Sigmoid colon (tissue), 6 donors: ENCODE measurements at regions not wholly inside any gene's neighbourhood (a gene's known extent, or its start where the extent isn't known, plus 50 kb on each side); places are given as distances from the start of the nearest gene placed in this dataset.

Source experiments
- DNase-seq: peaks from one replicate; pipeline ENCODE4 v3.0.0-alpha.2; 2019
- H3K27ac ChIP-seq, 4 donors: fragments of 200-600 bp; sonication (generic); one replicate each; pipeline ENCODE4 v1.5.1; 2016 to 2019; ENCODE audit warnings: mild to moderate bottlenecking in 1 of 4
- H3K27me3 ChIP-seq, 3 donors: fragments of 200-600 bp; sonication (generic); one replicate each; pipeline ENCODE4 v1.5.1; 2019; ENCODE audit warnings: mild to moderate bottlenecking in 1 of 3
- H3K36me3 ChIP-seq, 4 donors: fragments of 200-600 bp; sonication (generic); one replicate each; pipeline ENCODE4 v1.5.1; 2016 to 2019
- H3K4me1 ChIP-seq, 4 donors: fragments of 200-600 bp; sonication (generic); one replicate each; pipeline ENCODE4 v1.5.1; 2017 to 2019
- H3K4me3 ChIP-seq, 4 donors: fragments of 200-600 bp; sonication (generic); one replicate each; pipeline ENCODE4 v1.5.1; 2017 to 2019; ENCODE audit warnings: mild to moderate bottlenecking in 2 of 4, moderate library complexity in 1 of 4
- H3K9me3 ChIP-seq, 4 donors: fragments of 200-600 bp in 3 of 4; sonication (generic) in 3 of 4; one replicate each; pipeline versions ENCODE4 v1.5.1 to v1.6.1; 2013 to 2019
- EP300 ChIP-seq, 4 donors: sonication (generic); formaldehyde crosslinking; IDR thresholded peaks; one replicate each; pipeline ENCODE4 v1.6.1; 2017; ENCODE audit warnings: antibody characterized with exemption in 4 of 4
- POLR2A ChIP-seq, 2 donors: fragments of 450-650 bp; IDR thresholded peaks; one replicate each; pipeline ENCODE4 v1.6.1; 2016; ENCODE audit warnings: antibody characterized with exemption in 2 of 2, mild to moderate bottlenecking in 2 of 2, moderate library complexity in 2 of 2
- POLR2AphosphoS5 ChIP-seq, 4 donors: sonication (generic); formaldehyde crosslinking; IDR thresholded peaks; one replicate each; pipeline ENCODE4 v1.6.1; 2017; ENCODE audit warnings: antibody characterized with exemption in 4 of 4
- WGBS, 2 donors: extraction: QIAGEN DNeasy Blood & Tissue Kit; methylation state at CpG; one replicate each; pipeline ENCODE4 v1.1.7; 2013; 5-methylcytosine and 5-hydroxymethylcytosine counted together
- intact Hi-C: fragments of 100-400 bp; cut with DNase I; formaldehyde crosslinking; loops from one replicate; pipeline ENCODE4 v1.15.1; 2023
- TF ChIP-seq, protein P1 (sequence below), 4 experiments: fragments of 450-650 bp in 3 of 4; fragments of 200-600 bp in 1 of 4; IDR thresholded peaks; one replicate each; pipeline ENCODE4 v1.5.1; 2016 to 2019; ENCODE audit warnings: antibody characterized with exemption in 4 of 4, mild to moderate bottlenecking in 3 of 4, moderate library complexity in 2 of 4
- donor health status: healthy with polysubstance abuse.
- donor health status: healthy.

GRCh38 chr10:62527019-62527827 is 153.1 kb downstream of the ZNF365 start:
- no peaks in the 10 kb centered on the region for H3K9me3 ChIP-seq
- 63 to 73% methylated on average over 6 of the region's 6 CpGs for WGBS, 2 donors
- no peaks in the 10 kb centered on the region for H3K4me1 ChIP-seq
- no peak for DNase-seq
- intact Hi-C loops, result no loop called here
- no peaks in the 10 kb centered on the region for H3K27me3 ChIP-seq
- no peak for TF ChIP-seq POLR2A (IDR thresholded peaks at IDR 0.05)
- TF ChIP-seq, protein P1, sequence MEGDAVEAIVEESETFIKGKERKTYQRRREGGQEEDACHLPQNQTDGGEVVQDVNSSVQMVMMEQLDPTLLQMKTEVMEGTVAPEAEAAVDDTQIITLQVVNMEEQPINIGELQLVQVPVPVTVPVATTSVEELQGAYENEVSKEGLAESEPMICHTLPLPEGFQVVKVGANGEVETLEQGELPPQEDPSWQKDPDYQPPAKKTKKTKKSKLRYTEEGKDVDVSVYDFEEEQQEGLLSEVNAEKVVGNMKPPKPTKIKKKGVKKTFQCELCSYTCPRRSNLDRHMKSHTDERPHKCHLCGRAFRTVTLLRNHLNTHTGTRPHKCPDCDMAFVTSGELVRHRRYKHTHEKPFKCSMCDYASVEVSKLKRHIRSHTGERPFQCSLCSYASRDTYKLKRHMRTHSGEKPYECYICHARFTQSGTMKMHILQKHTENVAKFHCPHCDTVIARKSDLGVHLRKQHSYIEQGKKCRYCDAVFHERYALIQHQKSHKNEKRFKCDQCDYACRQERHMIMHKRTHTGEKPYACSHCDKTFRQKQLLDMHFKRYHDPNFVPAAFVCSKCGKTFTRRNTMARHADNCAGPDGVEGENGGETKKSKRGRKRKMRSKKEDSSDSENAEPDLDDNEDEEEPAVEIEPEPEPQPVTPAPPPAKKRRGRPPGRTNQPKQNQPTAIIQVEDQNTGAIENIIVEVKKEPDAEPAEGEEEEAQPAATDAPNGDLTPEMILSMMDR (IDR thresholded peaks at IDR 0.05), result no peak
- TF ChIP-seq POLR2AphosphoS5 (IDR thresholded peaks at IDR 0.05), result no peak
- TF ChIP-seq EP300 (IDR thresholded peaks at IDR 0.05), result no peak
- H3K36me3 ChIP-seq, result no peaks in the 10 kb centered on the region
- no peak overlapping the region for H3K4me3 ChIP-seq
- no peak overlapping the region for H3K27ac ChIP-seq

DNA sequence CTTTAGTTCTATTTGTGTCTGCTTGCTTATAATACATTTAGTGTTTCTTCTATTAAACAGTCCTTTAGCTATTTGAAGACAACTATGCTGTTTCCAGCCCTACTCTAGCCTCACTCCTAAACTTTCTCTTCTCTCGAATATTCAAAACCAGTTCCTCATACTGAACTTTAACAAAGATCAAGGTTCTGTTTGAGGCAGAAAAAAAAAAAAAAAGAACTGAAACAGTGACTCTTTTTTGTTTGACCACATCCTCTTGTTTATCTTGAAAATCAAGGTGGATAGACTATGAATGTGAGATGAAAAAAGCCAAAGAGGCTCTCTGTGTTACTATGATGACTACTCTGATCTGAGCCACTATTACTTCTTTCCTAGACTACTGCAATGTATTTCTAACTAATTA is 154.3 kb downstream of the ZNF365 start:
- Histone ChIP-seq H3K4me1 (no peaks in the 10 kb centered on the region), H3K9me3 (no peaks in the 10 kb centered on the region), H3K36me3 (no peaks in the 10 kb centered on the region), H3K27ac (no peak overlapping the region), H3K27me3 (no peaks in the 10 kb centered on the region), H3K4me3 (no peak overlapping the region)
- WGBS, 2 donors, result 27 to 42% methylated on average over 1 of the region's 1 CpG
- intact Hi-C loops, result no loop called here
- DNase-seq, result no peak
- no peak for TF ChIP-seq EP300 (IDR thresholded peaks at IDR 0.05)
- TF ChIP-seq POLR2AphosphoS5 (IDR thresholded peaks at IDR 0.05), result no peak
- no peak for TF ChIP-seq POLR2A (IDR thresholded peaks at IDR 0.05)
- TF ChIP-seq, protein P1 (IDR thresholded peaks at IDR 0.05), result no peak

- Histone ChIP-seq H3K4me1 (no peaks in the 10 kb centered on the region), H3K27me3 (no peaks in the 10 kb centered on the region), H3K4me3 (no peak overlapping the region), H3K9me3 (no peaks in the 10 kb centered on the region), H3K27ac (no peak overlapping the region), H3K36me3 (no peaks in the 10 kb centered on the region)
- no peak for DNase-seq
- intact Hi-C loops, result no loop called here
- TF ChIP-seq, protein P1 (IDR thresholded peaks at IDR 0.05), result no peak
- TF ChIP-seq POLR2A (IDR thresholded peaks at IDR 0.05), result no peak
- TF ChIP-seq POLR2AphosphoS5 (IDR thresholded peaks at IDR 0.05), result no peak
- TF ChIP-seq EP300 (IDR thresholded peaks at IDR 0.05), result no peak
- WGBS, 2 donors, result 66 to 88% methylated on average over 2 of the region's 2 CpGs
Measured at GRCh38 chr10:62529396-62529795, 155.2 kb downstream of the ZNF365 start.

- H3K36me3 ChIP-seq, result no peaks in the 10 kb centered on the region
Measured at GRCh38 chr10:62534031-62534430, 159.9 kb downstream of the ZNF365 start.

More at GRCh38 chr10:62534031-62534430, 159.9 kb downstream of the ZNF365 start:
- TF ChIP-seq EP300 (IDR thresholded peaks at IDR 0.05) (no peak), POLR2A (IDR thresholded peaks at IDR 0.05) (no peak), POLR2AphosphoS5 (IDR thresholded peaks at IDR 0.05) (no peak)
- TF ChIP-seq, protein P1 (IDR thresholded peaks at IDR 0.05), result no peak
- Histone ChIP-seq H3K9me3 (no peaks in the 10 kb centered on the region), H3K27ac (no peak overlapping the region), H3K27me3 (no peaks in the 10 kb centered on the region), H3K4me1 (no peaks in the 10 kb centered on the region), H3K4me3 (no peak overlapping the region)
- 76 to 77% methylated on average over 2 of the region's 2 CpGs for WGBS, 2 donors
- intact Hi-C loops, result no loop called here
- DNase-seq, result no peak
